Astrocyte (in vitro differentiated cells and primary cell): ENCODE measurements at regions not wholly inside any gene's neighbourhood (a gene's known extent, or its start where the extent isn't known, plus 50 kb on each side); places are given as distances from the start of the nearest gene placed in this dataset.

Experiments used
- DNase-seq: peaks from one replicate; pipeline ENCODE4 v3.0.0-alpha.2; 2010; ENCODE audit warnings: low read depth
- FAIRE-seq: peaks from 2 replicates; lab custom pipeline; 2011; peaks lifted over from hg19 to GRCh38; lab: Jason Lieb, UNC
- H2AFZ ChIP-seq: 2 replicates; pipeline ENCODE4 v1.6.0; 2012; ENCODE audit warnings: low read depth, low read length, inconsistent platforms
- H3K27ac ChIP-seq: 2 replicates; pipeline ENCODE4 v1.5.1; 2011; ENCODE audit warnings: low read depth, low read length, inconsistent platforms
- H3K27me3 ChIP-seq: 2 replicates; pipeline ENCODE4 v1.6.0; 2011; ENCODE audit warnings: low read length, inconsistent platforms; ENCODE audit not compliant: insufficient read depth
- H3K36me3 ChIP-seq: 2 replicates; pipeline ENCODE4 v1.5.1; 2011; ENCODE audit warnings: low read length, inconsistent platforms; ENCODE audit not compliant: insufficient read depth
- H3K4me1 ChIP-seq: 2 replicates; pipeline ENCODE4 v1.5.1; 2011; ENCODE audit warnings: low read length, inconsistent platforms; ENCODE audit not compliant: insufficient read depth
- H3K4me2 ChIP-seq: 2 replicates; pipeline ENCODE4 v1.6.0; 2012; ENCODE audit warnings: low read length, inconsistent platforms
- H3K4me3 ChIP-seq: 2 replicates; pipeline ENCODE4 v1.5.1; 2011; ENCODE audit warnings: low read depth, mild to moderate bottlenecking, low read length, inconsistent platforms; ENCODE audit not compliant: insufficient read depth
- H3K79me2 ChIP-seq: 2 replicates; pipeline ENCODE4 v1.6.0; 2012; ENCODE audit warnings: mild to moderate bottlenecking, low read length, inconsistent platforms; ENCODE audit not compliant: insufficient read depth
- H3K9ac ChIP-seq: 2 replicates; pipeline ENCODE4 v1.6.0; 2012; ENCODE audit warnings: mild to moderate bottlenecking, low read length, inconsistent platforms
- H3K9me3 ChIP-seq: 2 replicates; pipeline ENCODE4 v1.5.1; 2012; ENCODE audit warnings: low read depth, mild to moderate bottlenecking, low read length, inconsistent platforms; ENCODE audit not compliant: insufficient read depth
- H4K20me1 ChIP-seq: 2 replicates; pipeline ENCODE4 v1.6.0; 2012; ENCODE audit warnings: low read length, inconsistent platforms; ENCODE audit not compliant: insufficient read depth
- H3K27ac Mint-ChIP-seq: one replicate; pipeline ENCODE4 v1.8.0; 2021; ENCODE audit warnings: mild to moderate bottlenecking, mixed read lengths; ENCODE audit not compliant: unreplicated experiment
- H3K27me3 Mint-ChIP-seq: one replicate; pipeline ENCODE4 v1.8.0; 2021; ENCODE audit warnings: low read depth, mixed read lengths; ENCODE audit not compliant: unreplicated experiment
- H3K36me3 Mint-ChIP-seq: one replicate; pipeline ENCODE4 v1.8.0; 2021; ENCODE audit warnings: low read depth, mixed read lengths; ENCODE audit not compliant: unreplicated experiment
- H3K4me1 Mint-ChIP-seq: one replicate; pipeline ENCODE4 v1.8.0; 2021; ENCODE audit warnings: low read depth, mixed read lengths; ENCODE audit not compliant: unreplicated experiment
- H3K4me3 Mint-ChIP-seq: one replicate; pipeline ENCODE4 v1.8.0; 2021; ENCODE audit warnings: mild to moderate bottlenecking, moderate library complexity, mixed read lengths; ENCODE audit not compliant: unreplicated experiment
- H3K9me3 Mint-ChIP-seq: one replicate; pipeline ENCODE4 v1.8.0; 2021; ENCODE audit warnings: mild to moderate bottlenecking, mixed read lengths; ENCODE audit not compliant: unreplicated experiment
- CTCF ChIP-seq: IDR thresholded peaks from 2 replicates; pipeline ENCODE4 v1.5.1; 2011; ENCODE audit warnings: low read depth, mild to moderate bottlenecking, inconsistent platforms, low read length, moderate library complexity; ENCODE audit not compliant: insufficient read depth
- EZH2 ChIP-seq: IDR thresholded peaks from 2 replicates; pipeline ENCODE4 v1.6.1; 2012; ENCODE audit warnings: mild to moderate bottlenecking, low read length, inconsistent platforms; ENCODE audit not compliant: insufficient read depth

GRCh38 chr6:15921243-15921642, 207.6 kb upstream of the MYLIP start:
- Histone ChIP-seq H4K20me1 (no peaks in the 10 kb centered on the region), H3K4me2 (no peak overlapping the region), H3K36me3 (no peaks in the 10 kb centered on the region), H3K27ac (no peak overlapping the region), H3K79me2 (no peaks in the 10 kb centered on the region), H3K9me3 (no peaks in the 10 kb centered on the region), H3K4me1 (no peaks in the 10 kb centered on the region), H2AFZ (no peak overlapping the region), H3K4me3 (no peak overlapping the region), H3K27me3 (no peaks in the 10 kb centered on the region), H3K9ac (no peak overlapping the region)
- no peaks in the 10 kb centered on the region for H3K9me3 Mint-ChIP-seq
- no peak overlapping the region for H3K4me3 Mint-ChIP-seq
- no peaks in the 10 kb centered on the region for H3K4me1 Mint-ChIP-seq
- FAIRE-seq (no peak), DNase-seq (no peak)
- H3K36me3 Mint-ChIP-seq: no peaks in the 10 kb centered on the region
- TF ChIP-seq EZH2 (no peak), CTCF (no peak)
- no peak overlapping the region for H3K27ac Mint-ChIP-seq
- H3K27me3 Mint-ChIP-seq: peaks cover 3% of the 10 kb centered on the region

DNA sequence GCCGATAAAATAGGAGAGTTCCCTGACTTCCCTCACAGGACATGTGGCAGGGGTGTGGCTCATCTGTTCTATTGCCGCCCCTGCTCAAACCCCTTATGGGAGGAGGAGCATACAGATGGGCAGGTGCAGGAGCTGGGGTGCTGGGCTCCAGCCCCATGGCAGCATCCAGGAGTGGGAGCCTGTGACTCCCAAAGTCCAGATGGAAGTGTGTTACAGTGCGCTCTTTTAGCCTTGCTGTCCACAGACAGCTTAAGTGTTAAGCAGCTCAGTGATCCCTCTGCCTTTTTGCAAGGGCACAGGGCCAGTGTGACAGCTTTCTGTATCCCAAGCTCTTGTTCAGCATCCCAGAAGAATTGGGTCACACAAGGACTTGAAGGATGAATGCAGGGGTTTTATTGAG, 212.3 kb upstream of the MYLIP start:
- Mint-ChIP-seq H3K9me3 (no peaks in the 10 kb centered on the region), H3K36me3 (no peaks in the 10 kb centered on the region), H3K27me3 (peaks cover 2% of the 10 kb centered on the region), H3K4me3 (no peak overlapping the region), H3K4me1 (peaks cover 8% of the 10 kb centered on the region), H3K27ac (no peak overlapping the region)
- H3K9me3 ChIP-seq: no peaks in the 10 kb centered on the region
- H3K27me3 ChIP-seq: no peaks in the 10 kb centered on the region
- no peaks in the 10 kb centered on the region for H3K4me1 ChIP-seq
- FAIRE-seq (no peak), DNase-seq (no peak)
- no peak overlapping the region for H3K4me3 ChIP-seq
- no peaks in the 10 kb centered on the region for H3K36me3 ChIP-seq
- no peak overlapping the region for H2AFZ ChIP-seq
- H3K9ac ChIP-seq: no peak overlapping the region
- H3K79me2 ChIP-seq: no peaks in the 10 kb centered on the region
- TF ChIP-seq EZH2 (no peak), CTCF (no peak)
- no peaks in the 10 kb centered on the region for H4K20me1 ChIP-seq
- H3K4me2 ChIP-seq: no peak overlapping the region
- H3K27ac ChIP-seq: no peak overlapping the region

GRCh38 chr6:15915508-15916178, 213.2 kb upstream of the MYLIP start:
- FAIRE-seq: no peak
- H3K9me3 ChIP-seq: no peaks in the 10 kb centered on the region
- TF ChIP-seq EZH2 (no peak), CTCF (no peak)

More at GRCh38 chr6:15915508-15916178, 213.2 kb upstream of the MYLIP start:
- Histone ChIP-seq H4K20me1 (no peaks in the 10 kb centered on the region), H3K27ac (no peak overlapping the region), H3K4me2 (no peak overlapping the region), H3K36me3 (no peaks in the 10 kb centered on the region), H3K4me3 (no peak overlapping the region), H3K9ac (no peak overlapping the region), H3K79me2 (no peaks in the 10 kb centered on the region), H3K4me1 (no peaks in the 10 kb centered on the region), H2AFZ (no peak overlapping the region), H3K27me3 (no peaks in the 10 kb centered on the region)
- no peak for DNase-seq
- peaks cover 2% of the 10 kb centered on the region for H3K27me3 Mint-ChIP-seq
- peaks cover 8% of the 10 kb centered on the region for H3K4me1 Mint-ChIP-seq
- H3K9me3 Mint-ChIP-seq: no peaks in the 10 kb centered on the region
- no peak overlapping the region for H3K4me3 Mint-ChIP-seq
- H3K27ac Mint-ChIP-seq: no peak overlapping the region
- H3K36me3 Mint-ChIP-seq: no peaks in the 10 kb centered on the region
